IPS-20b (cell line): ENCODE measurements at regions not wholly inside any gene's neighbourhood (a gene's known extent, or its start where the extent isn't known, plus 50 kb on each side); places are given as distances from the start of the nearest gene placed in this dataset.
"Not testable (repeated sequence)": the region's sequence is repeated elsewhere in the genome, so short reads cannot be mapped to it uniquely, and the experiment has no call there.

ENCODE experiments used
- H3K27ac ChIP-seq: one replicate; pipeline ENCODE4 v1.5.1; 2013; ENCODE audit warnings: low read length
- H3K27me3 ChIP-seq: 2 replicates; pipeline ENCODE4 v1.6.1; 2013; ENCODE audit warnings: mild to moderate bottlenecking, low read length, inconsistent platforms; ENCODE audit not compliant: insufficient read depth
- H3K36me3 ChIP-seq: 2 replicates; pipeline ENCODE4 v1.6.1; 2013; ENCODE audit warnings: low read depth, mild to moderate bottlenecking, inconsistent platforms, low read length, moderate library complexity; ENCODE audit not compliant: insufficient read depth
- H3K4me1 ChIP-seq: 2 replicates; pipeline ENCODE4 v1.6.1; 2013; ENCODE audit warnings: mild to moderate bottlenecking, control low read depth, inconsistent platforms, low read length, moderate library complexity; ENCODE audit not compliant: insufficient read depth
- H3K4me3 ChIP-seq: 2 replicates; pipeline ENCODE4 v1.5.1; 2013; ENCODE audit warnings: mild to moderate bottlenecking, low read length, inconsistent platforms
- H3K9ac ChIP-seq: 2 replicates; pipeline ENCODE4 v1.6.1; 2013; ENCODE audit warnings: low read depth, mild to moderate bottlenecking, inconsistent platforms, low read length, moderate library complexity
- H3K9me3 ChIP-seq: 2 replicates; pipeline ENCODE4 v1.6.1; 2013; ENCODE audit warnings: mild to moderate bottlenecking, low read depth, low read length, inconsistent platforms; ENCODE audit not compliant: insufficient read depth

GRCh38 chr2:215830304-215830703, 183.0 kb downstream of the MREG start:
- Histone ChIP-seq H3K9ac (no peak overlapping the region), H3K27ac (no peak overlapping the region), H3K27me3 (no peaks in the 10 kb centered on the region), H3K9me3 (no peaks in the 10 kb centered on the region), H3K36me3 (no peaks in the 10 kb centered on the region), H3K4me1 (0 out of 2 replicates have a peak, but pooled peaks cover 3% of the 10 kb centered on the region), H3K4me3 (no peak overlapping the region)

GRCh38 chr2:215829261-215829660, 184.1 kb downstream of the MREG start:
- no peak overlapping the region for H3K27ac ChIP-seq
- H3K36me3 ChIP-seq, result no peaks in the 10 kb centered on the region
- H3K9me3 ChIP-seq, result no peaks in the 10 kb centered on the region
- H3K4me1 ChIP-seq, result 0 out of 2 replicates have a peak, but pooled peaks cover 3% of the 10 kb centered on the region
- no peak overlapping the region for H3K4me3 ChIP-seq
- H3K27me3 ChIP-seq, result no peaks in the 10 kb centered on the region
- H3K9ac ChIP-seq, result no peak overlapping the region

GRCh38 chr2:215828528-215829184, 184.7 kb downstream of the MREG start:
- Histone ChIP-seq H3K9ac (no peak overlapping the region), H3K9me3 (no peaks in the 10 kb centered on the region), H3K27ac (no peak overlapping the region), H3K36me3 (no peaks in the 10 kb centered on the region), H3K4me1 (0 out of 2 replicates have a peak, but pooled peaks cover 3% of the 10 kb centered on the region), H3K4me3 (no peak overlapping the region), H3K27me3 (no peaks in the 10 kb centered on the region)

- H3K27ac ChIP-seq, result no peak overlapping the region
Observed at GRCh38 chr2:215826838-215827441, 186.4 kb downstream of the MREG start.

GRCh38 chr2:215826376-215826775, 187.0 kb downstream of the MREG start:
- Histone ChIP-seq H3K4me3 (no peak overlapping the region), H3K36me3 (no peaks in the 10 kb centered on the region), H3K27me3 (no peaks in the 10 kb centered on the region), H3K4me1 (0 out of 2 replicates have a peak, but pooled peaks cover 3% of the 10 kb centered on the region), H3K9me3 (no peaks in the 10 kb centered on the region), H3K27ac (no peak overlapping the region), H3K9ac (no peak overlapping the region)

More at GRCh38 chr2:215826838-215827441, 186.4 kb downstream of the MREG start:
- H3K4me1 ChIP-seq, result 0 out of 2 replicates have a peak, but pooled peaks cover 3% of the 10 kb centered on the region
- no peaks in the 10 kb centered on the region for H3K27me3 ChIP-seq
- no peaks in the 10 kb centered on the region for H3K36me3 ChIP-seq
- no peak overlapping the region for H3K4me3 ChIP-seq
- no peaks in the 10 kb centered on the region for H3K9me3 ChIP-seq
- no peak overlapping the region for H3K9ac ChIP-seq

GRCh38 chr2:215825707-215826106, 187.6 kb downstream of the MREG start:
- Histone ChIP-seq H3K9ac (no peak overlapping the region), H3K27ac (no peak overlapping the region), H3K9me3 (no peaks in the 10 kb centered on the region), H3K27me3 (no peaks in the 10 kb centered on the region), H3K4me3 (no peak overlapping the region), H3K4me1 (0 out of 2 replicates have a peak, but pooled peaks cover 3% of the 10 kb centered on the region), H3K36me3 (no peaks in the 10 kb centered on the region)

- not testable (repeated sequence) for H3K27me3 ChIP-seq
Observed at GRCh38 chr2:215821298-215821697, 192.1 kb downstream of the MREG start.

GRCh38 chr2:215819713-215820112, 193.6 kb downstream of the MREG start:
- not testable (repeated sequence) for H3K4me3 ChIP-seq, H3K27ac ChIP-seq, H3K9me3 ChIP-seq, H3K4me1 ChIP-seq, H3K36me3 ChIP-seq, H3K9ac ChIP-seq, H3K27me3 ChIP-seq

More at GRCh38 chr2:215821298-215821697, 192.1 kb downstream of the MREG start:
- not testable (repeated sequence) for H3K27ac ChIP-seq, H3K9me3 ChIP-seq, H3K4me1 ChIP-seq, H3K36me3 ChIP-seq, H3K4me3 ChIP-seq, H3K9ac ChIP-seq

- Histone ChIP-seq H3K27me3 (no peaks in the 10 kb centered on the region), H3K4me3 (no peak overlapping the region), H3K9me3 (no peaks in the 10 kb centered on the region), H3K36me3 (no peaks in the 10 kb centered on the region), H3K27ac (no peak overlapping the region), H3K4me1 (no peaks in the 10 kb centered on the region), H3K9ac (no peak overlapping the region)
Observed at GRCh38 chr2:215817046-215817445, 196.3 kb downstream of the MREG start.

- Histone ChIP-seq H3K9ac (no peak overlapping the region), H3K36me3 (no peaks in the 10 kb centered on the region), H3K27ac (no peak overlapping the region), H3K4me1 (no peaks in the 10 kb centered on the region), H3K4me3 (no peak overlapping the region), H3K9me3 (no peaks in the 10 kb centered on the region), H3K27me3 (no peaks in the 10 kb centered on the region)
Observed at GRCh38 chr2:215816424-215816823, 196.9 kb downstream of the MREG start.

- Histone ChIP-seq H3K4me1 (no peaks in the 10 kb centered on the region), H3K36me3 (no peaks in the 10 kb centered on the region), H3K9ac (no peak overlapping the region), H3K27me3 (no peaks in the 10 kb centered on the region), H3K27ac (no peak overlapping the region), H3K4me3 (no peak overlapping the region), H3K9me3 (no peaks in the 10 kb centered on the region)
Observed at GRCh38 chr2:215815960-215816359, 197.4 kb downstream of the MREG start.

- H3K4me1 ChIP-seq, result peaks cover 4% of the 10 kb centered on the region; the same call in 1 of the 2 replicates
- H3K4me3 ChIP-seq, result no peak overlapping the region
- H3K9me3 ChIP-seq, result no peaks in the 10 kb centered on the region
- H3K27me3 ChIP-seq, result no peaks in the 10 kb centered on the region
- H3K9ac ChIP-seq, result no peak overlapping the region
- H3K27ac ChIP-seq, result no peak overlapping the region
- no peaks in the 10 kb centered on the region for H3K36me3 ChIP-seq
Observed at GRCh38 chr2:215812966-215813365, 200.4 kb downstream of the MREG start.
